NCI-H2227 (cell line): ENCODE measurements at regions not wholly inside any gene's neighbourhood (a gene's known extent, or its start where the extent isn't known, plus 50 kb on each side); places are given as distances from the start of the nearest gene placed in this dataset.
"Not testable (repeated sequence)": the region's sequence is repeated elsewhere in the genome, so short reads cannot be mapped to it uniquely, and the experiment has no call there.

Experiments used
- DNase-seq: peaks from one replicate; lab custom pipeline; 2025; ENCODE audit not compliant: unreplicated experiment; lab: John Stamatoyannopoulos, UW

DNA sequence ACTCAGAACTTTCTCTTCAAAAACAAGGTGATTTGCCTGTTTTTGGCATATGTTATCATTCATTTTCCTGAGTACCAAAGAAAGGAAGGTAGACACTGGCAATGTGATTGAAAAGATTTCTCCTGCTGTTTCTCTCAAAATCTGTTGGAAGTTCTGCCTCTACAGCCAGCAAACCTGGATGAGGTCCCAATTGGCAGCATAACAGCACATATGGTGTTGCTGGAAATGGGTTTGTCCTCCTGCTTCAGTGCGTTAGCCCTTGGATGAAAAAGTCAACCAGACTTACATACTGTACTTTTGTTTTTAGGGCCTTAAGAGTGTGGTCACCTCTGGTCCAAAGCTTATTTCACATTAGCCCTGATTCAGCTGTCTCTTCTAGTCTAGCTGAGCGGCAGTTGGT lies 237.6 kb upstream of the MME start:
- DNase-seq: no peak

DNA sequence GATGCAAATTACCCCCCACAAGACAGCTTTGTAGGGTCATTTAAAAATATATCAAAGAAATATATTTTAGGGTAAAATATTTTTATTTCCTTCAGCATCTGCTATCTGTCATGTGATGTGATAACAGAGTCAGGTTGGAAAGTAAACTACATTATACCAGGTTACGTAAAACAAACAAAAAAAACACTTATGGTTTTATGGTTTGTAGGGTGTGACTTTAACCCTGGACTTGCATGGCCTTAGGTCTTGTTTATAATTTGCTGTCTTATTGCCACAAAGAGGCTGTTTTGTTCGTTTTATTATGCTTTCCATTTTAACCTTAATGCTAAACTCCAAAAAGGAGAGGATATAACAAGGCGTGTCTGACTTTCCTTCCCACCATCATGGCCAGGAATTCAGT lies 244.5 kb upstream of the MME start:
- no peak for DNase-seq

DNA sequence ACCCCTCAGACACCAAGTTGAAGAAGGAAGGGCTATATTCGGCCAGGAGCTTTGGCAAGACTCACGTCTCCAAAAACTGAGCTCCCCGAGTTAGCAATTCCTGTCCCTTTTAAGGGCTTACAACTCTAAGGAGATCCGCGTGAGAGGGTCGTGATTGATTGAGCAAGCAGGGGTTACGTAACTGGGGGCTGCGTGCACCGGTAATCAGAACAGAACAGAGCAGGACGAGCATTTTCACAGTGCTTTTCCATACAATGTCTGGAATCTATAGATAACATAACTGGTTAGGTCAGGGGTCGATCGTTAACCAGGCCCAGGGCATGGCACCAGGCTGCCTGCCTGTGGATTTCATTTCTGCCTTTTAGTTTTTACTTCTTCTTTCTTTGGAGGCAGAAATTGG lies 245.3 kb upstream of the MME start:
- DNase-seq: not testable (repeated sequence)

DNA sequence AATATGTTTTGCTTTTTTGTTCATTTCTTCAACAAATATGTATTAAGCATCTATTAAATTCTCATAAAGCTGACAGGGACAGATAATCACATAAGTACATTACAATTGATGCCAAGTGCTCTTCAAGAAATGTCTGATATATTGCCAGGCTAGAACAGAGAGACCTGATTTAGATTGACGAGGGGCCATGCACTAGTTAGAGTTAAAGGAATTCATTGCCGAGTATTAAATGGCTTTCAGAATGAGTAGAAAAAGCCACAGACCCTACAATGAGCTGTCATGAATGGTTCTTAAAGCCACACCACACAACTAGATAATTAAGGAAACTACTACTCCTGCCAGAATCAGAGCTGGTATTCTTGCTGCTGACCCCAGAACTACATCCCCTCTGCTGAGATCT lies 250.2 kb upstream of the MME start:
- no peak for DNase-seq

DNA sequence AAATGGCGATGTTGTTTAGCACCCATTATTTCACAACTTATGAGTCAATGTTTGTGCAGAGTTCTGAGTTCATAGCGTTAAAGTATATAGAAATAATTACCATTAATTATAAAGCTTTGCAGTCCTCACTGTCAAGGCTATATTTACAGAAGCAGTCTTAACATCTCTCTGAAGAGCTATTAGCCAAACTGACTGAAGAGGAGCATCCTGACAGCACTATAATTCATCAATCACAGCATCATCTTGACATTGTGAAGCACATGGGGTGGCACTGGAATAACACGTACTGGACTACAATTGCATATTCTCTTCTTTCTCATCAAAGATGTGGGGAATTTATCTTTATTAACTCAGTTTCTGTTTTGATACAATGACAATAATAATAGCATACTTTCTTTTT lies 260.6 kb upstream of the MME start:
- DNase-seq: no peak

DNA sequence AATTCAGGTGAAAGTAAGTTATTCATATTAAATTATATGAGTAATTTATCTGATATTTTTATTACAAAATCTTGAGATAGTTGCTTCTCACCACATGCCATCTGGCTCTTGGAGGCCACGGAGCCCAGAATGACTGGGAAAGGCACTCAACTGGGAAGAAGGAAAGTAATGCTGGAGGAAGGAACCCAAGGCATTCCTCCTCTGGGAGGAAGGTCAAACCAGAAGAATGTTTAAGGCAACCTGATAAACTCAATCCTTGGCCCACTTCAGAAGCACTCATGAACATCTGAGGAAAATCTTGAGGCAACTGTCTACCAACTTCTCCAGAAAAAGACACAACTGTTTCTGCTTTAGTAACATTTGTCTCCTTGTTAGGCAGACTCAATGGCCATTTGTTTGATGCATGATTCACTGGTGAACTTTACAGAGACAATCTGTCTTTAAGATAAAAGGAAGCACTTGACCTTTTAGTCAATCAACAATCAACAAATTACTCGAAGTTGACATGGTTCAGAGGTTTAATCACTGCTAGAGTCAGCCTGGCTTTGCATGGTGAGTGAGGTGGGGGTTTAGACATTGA lies 261.4 kb upstream of the MME start:
- no peak for DNase-seq

DNA sequence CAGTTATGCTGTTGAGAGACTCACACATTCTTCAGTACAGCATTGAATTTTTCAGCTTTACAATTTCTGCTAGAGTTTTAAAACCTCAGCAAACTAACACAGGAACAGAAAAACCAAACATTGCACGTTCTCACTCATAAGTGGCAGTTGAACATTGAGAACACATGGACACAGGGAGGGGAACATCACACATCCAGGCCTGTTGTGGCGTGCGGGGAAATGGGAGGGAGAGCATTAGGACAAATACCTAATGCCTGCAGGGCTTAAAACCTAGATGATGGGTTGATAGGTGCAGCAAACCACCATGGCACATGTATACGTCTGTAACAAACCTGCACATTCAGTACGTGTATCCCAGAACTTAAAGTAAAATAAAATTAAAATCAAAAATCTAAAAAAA lies 270.1 kb upstream of the MME start:
- DNase-seq: not testable (repeated sequence)

DNA sequence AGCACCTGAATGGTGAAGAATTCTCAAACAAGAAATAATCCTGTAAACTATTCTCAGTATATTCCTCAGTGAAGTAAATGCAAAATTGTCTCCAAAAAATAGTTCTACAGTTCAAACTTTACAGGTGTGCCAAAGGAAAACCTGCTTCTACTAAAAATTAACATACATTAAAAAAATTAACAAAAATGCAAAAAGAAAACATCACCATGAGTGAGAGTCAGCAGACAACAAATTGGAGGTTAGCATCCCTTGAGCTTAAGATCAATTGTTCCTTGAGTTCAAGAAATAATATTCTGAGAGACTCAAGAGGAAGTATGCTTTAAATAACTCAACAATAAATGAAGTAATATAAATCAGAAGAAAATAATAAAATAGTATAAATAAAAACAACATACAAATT lies 278.4 kb upstream of the MME start:
- no peak for DNase-seq

DNA sequence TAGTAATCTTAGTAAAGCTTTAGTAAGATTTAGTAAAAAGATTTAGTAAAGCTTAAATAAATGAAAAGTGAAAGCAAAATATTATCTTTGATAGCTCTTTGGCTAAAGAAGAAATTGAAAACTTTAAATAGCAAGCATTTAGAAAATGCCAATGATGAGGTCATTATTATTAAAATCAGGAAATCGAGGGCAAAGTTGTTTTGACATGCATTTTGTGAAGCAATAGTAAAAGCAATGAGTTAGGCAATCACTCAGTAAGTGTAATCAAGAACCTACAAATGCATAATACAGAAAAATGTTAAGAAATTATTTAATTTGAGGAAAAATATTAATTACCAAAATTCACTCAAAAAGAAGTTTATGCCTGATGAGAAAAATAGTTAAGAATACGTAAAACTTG lies 280.3 kb upstream of the MME start:
- no peak for DNase-seq

DNA sequence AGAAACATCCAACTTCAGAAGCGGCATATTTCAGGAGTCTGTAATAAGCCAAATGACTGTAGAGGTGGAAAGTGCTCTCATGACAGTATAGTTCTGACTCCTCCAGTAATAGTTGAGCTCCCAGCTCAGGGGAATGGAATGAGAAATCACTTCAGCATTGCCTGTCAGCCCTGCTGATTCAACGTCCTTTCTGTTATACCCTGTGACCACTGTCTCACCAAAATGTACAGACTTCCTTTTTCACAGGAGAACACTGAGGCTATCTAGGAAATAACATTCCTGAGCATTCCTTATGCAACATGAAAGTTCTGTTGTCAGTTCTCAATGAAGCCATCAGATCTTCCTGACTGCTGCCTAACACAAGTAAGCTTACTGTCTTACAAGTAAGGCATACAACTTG lies 284.5 kb upstream of the MME start:
- no peak for DNase-seq

DNA sequence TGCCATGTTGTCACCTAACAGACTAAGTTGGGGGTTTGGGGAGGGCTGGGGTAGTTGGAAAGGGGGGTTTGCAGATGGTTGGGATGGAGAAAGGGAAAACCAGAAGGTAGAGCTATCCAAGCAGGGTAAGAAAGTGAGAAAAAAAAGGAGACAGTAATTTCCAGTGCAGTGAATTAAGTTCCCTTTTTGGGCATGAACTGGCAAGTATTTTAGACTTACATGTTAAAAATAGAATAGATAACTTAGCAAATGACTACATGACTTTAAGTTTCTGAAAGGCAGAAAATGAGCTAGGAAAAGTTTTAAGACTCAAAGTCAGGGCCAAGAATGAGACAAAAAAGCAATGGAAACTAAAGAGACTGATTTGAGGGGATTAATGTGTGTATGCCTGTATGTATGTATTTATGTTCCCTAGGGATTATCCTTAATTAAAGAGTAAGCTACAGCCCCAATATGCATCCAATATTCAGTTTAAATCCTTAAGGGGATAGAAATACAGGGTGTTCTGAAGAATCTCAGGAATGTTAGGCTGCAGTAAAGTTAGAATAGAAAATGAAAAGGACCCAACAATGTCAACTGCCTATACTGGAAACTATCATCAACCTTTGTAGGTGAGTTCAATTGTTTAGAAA lies 285.2 kb upstream of the MME start:
- DNase-seq: no peak

DNA sequence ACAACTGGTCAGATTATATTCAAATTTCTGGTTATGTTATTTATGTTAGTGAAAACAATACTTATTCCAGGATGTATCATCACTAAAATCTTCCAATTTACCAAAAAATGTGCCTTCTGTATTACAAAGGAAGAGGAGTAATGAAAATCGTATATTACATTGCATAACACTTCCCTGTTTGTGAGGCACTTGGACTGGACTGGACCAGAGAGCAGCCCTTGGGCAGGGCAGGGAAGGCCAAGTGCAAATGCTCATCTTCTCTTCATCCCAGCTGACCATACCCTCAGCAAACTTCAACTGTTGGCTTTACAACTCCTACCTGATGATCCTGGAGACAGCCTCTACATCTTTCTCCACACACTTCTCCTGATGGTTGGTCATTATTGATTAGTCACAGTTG lies 285.7 kb upstream of the MME start:
- DNase-seq: no peak

DNA sequence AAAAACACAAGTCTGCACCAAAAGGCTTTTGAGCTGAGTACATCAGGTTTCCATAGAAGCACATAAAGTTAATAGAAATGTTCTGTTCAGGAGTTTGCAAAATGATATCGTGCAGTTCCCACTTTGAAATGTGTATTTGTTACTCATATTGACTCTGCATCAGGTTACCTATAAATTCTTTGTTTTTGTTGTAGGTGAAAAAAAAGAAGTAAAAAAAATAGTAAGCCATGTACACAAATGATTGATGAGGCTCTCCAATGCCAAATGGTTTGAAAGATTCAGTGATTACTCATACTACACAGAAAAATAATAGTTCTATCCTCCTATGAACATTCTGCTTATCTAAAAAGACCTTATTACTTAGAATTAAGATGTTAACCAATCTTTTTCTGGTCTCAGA lies 287.3 kb upstream of the MME start:
- DNase-seq: no peak

DNA sequence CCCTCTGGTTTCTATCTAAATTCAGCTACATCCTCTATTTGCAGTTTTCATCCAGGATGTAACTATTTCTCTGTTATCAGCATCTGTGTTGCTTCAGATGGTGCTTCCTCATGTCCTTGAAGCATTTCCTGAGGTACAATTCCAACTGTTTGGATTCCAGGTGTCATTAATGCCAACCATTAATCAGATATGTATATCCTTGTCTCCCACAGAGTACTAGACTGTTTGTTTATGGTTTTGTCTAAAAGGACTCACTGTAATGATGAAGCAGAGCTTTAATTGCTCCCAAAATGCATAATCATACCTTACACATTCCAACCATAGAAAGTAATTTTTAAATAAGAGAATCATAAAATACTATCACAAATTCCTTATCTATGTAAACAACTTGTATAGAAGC lies 288.5 kb upstream of the MME start:
- DNase-seq: no peak

DNA sequence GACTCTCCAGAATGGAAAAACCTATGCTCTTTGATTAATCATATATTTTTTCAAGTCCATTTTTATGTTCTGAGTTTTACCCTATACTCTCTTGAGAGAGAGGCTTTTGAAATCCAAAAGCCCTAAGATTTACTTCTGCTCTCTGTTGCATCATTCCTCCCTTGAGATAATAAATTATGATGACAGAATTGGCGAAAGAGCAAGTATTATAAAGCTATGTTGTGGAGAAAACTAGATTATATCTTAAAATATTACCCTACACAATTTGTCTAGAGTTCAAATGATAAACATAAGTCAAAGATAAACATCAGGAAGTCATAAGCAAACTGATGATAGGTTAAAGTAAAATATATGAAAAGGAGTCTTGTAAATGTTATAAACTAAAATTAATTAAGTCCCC lies 293.4 kb upstream of the MME start:
- no peak for DNase-seq

DNA sequence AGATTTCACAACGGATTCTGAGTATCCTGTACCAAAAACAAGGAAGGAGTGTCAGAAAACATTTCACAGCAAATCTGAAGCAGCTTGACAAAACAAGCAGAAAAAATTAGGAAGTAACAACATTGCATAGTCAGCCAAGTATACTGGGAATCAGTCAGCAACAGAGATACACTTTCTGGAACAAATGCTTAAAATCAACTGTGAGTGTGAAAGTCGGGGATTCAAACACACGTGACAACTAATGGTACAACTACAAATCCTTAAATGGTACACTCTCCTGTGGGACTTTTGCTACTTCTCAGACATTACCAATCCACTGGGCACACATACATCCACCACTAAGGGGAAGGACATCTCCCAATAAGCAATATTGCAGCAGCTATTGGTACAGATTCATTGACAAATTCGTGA lies 296.6 kb upstream of the MME start:
- DNase-seq: no peak

DNA sequence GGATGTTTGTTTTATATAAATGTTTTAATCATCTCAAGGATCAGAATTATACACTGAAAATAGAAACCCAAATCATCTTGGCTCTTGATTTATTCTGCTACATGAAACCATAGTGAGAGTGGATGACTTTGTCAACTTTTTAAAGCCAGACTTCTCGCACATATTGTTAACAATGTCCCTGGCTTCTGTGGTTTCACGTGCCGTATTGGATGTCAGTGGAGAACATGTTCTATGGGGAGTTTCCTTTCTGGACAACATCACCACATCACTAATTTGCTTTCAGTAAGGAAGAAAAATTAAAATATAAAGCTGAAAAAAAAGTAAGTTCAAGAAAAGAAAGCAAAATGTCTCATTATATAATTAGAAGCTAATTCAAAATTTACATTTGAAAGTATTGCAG lies 297.1 kb upstream of the MME start:
- DNase-seq: no peak

DNA sequence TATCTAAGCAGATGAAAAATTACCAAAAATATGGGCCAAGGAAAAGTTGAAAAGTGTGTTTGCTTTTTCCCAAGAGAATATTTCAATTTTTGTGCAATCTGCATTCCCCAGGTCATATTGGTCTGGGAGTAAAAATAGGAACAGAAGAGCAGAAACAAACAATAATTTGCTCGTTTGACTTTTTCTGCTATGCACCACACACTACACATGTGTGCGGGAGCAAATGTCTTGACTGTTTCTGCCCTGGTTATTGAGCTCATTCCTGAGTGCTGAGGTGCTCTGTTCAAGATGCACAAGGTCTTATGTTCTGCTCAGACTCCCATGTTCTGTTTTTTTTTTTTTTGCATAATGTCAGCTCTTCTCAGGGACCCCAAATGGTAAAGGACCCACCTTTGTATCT lies 298.0 kb upstream of the MME start:
- no peak for DNase-seq

DNA sequence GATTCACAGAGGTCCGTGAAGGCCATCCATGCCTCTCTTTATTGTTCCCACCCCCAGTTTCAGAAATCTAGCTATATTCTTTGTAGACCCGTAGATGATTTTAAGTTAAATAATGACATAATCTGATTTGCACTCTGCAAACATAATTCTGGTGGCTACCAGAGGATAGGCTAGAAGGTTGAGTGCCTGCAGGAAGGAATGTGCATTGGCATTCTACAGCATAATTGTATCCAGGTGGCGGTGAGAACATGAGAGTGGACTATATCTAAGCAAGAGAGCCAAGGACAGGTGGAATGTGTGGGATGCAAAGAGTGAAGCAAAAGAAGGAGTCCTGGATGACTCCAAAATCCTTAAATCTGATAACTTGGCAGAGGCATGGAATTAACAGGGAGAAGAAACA lies 298.5 kb upstream of the MME start:
- DNase-seq: no peak

DNA sequence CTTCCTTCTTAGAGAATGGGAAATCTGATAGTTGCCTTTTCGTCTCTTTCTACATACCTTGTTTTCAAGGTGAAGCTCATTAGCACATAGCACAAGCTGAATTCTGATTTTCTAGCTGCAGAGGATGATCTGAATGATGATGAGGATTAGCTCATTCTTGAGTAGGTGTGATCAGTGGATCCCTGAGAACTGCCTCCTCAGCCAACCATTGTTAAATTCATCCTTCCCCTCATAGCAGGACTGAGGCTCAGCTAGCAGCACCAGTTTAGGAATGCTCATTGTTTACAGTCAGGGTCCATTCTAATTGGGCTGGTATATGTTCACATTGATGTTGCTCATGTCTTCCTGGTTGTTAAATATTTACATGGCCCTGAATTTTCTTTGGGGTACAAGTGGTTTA lies 299.9 kb upstream of the MME start:
- no peak for DNase-seq

DNA sequence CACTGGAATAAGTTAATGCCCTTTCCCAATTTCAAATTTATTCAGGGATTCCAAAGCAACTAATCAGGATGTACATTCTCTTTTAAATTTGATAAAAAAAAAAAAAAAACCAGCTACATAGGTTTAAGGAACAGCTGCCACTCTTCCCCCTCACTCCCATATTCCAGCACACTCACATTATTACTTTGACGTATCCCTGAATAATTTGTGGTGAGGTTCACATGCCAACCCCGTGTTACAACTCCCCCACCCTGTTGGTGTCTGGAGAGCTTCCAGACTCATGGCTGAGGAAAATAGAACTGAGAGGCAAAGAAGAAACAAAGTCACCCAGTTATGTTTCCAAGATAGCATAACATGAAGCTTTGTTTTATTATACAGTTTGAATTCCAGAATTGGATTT lies 300.5 kb upstream of the MME start:
- DNase-seq: no peak

DNA sequence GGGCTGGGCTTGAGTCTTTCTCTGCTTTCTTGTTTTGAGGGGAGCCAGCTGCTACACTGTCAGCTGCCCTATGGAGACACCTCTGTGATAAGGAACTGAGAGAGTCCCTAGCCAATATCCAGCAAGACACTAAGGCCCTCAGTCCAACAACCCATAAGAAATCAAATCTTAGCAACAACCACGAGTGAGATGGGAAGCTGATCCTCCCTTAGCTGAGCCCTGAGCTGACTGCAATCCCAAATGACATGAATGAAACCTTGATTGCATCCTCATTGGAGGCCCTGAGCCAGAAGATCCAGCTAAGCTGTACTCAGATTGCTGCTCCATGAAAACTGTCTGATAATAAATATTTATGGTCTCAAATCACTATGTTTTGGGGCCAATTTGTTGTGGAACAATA lies 302.1 kb upstream of the MME start:
- DNase-seq: no peak

DNA sequence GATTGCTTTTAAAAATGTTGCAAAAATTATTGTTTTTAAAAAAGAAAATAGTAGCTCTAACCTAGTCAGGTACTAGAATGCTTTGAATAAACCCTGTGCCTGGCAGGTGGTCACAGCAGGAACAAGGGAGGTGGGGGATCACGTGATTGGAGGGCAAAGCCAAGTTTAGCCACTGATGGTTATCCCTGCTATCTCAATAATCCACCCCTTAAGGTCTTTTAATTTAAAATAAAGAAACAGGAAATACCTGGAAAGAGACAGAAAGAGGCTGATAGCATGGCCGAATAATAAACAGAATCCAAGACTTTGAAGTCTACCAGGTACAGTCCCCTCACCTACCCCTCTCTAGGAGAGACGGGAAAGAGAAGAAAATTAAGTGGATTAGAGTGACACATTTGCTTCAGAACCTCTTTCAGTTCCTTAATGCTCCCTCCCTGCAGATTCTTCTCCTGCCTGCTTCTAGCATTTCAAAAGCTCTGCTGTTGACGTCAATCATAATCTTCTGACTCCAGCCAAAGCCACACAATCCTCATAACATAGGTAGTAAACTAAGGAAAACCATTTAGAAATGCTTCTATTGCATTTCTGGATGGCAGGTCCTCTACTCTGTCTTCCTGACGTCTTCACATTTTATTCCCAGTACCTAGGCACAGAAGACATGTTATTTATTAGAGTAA lies 303.4 kb upstream of the MME start:
- no peak for DNase-seq
